Caki2 (cell line): ENCODE measurements at regions not wholly inside any gene's neighbourhood (a gene's known extent, or its start where the extent isn't known, plus 50 kb on each side); places are given as distances from the start of the nearest gene placed in this dataset.

Experiments
- DNase-seq: peaks from one replicate; pipeline ENCODE4 v3.0.0-alpha.2; 2015; ENCODE audit warnings: low read depth
- in situ Hi-C: cut with HindIII; loops from 2 replicates; pipeline ENCODE4 v1.10.0; 2016; ENCODE audit warnings: low sequenced_read_pairs, low pct_unique_long_range_greater_than_20kb, mixed read lengths

DNA sequence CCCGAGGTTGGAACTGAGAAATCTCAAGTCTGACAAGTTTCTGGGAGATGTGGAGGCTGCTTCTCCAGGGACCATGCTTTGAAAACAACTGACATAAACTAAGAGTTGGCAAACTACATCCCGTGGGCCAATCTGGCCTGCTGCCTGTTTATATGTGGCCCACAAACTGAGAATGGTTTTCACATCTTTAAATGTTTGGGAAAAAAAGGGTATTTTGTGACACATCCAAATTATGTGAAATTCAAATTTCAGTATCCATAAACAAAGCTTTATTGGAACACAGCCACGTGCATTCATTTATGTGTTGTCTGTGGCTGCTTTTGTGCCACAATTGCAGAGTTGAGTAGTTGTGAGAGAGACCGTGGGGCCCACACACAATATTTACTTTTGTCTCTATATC, 163.8 kb upstream of the PIRT start:
- in situ Hi-C loops, result no loop called here
- DNase-seq, result no peak

DNA sequence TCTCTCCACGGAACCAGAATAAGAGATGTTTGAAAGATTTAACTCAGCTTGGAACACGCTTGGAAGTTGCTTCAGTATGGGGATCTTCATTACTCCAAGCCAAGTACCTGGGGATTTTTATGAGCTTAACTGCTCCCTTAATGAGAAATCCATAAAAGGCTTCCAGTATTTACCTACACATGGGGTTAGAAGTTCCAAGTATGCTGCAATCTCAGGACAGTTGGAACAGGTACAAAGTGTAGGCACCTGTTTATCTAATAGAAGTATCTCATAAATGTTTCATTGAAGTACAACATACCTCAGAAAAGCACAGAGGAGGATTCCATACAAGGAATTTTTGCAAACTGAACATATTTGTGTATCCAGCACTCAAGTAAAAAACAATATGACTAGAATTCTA, 161.6 kb upstream of the PIRT start:
- in situ Hi-C loops, result no loop called here
- no peak for DNase-seq

DNA sequence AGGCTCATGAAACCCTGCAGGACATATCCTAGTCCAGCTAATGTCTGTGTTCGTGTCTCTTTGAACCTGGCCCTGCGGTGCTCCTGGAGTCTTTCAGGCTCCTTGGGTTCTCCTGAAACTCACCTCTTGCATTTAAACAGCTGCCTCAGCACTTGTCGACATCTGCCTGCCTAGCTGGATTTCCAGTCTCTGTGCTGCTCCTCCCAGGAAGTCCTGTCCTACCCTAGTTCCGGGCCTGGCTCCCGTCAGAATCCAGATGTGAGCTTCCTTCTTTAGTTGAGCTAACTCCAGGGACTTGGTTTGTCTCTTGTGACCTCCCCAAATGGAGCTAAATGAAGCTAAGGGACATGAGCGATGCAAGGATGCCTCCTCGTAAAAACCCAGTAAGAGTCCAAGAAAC, 155.2 kb upstream of the PIRT start:
- DNase-seq, result no peak
- in situ Hi-C loops, result no loop called here

DNA sequence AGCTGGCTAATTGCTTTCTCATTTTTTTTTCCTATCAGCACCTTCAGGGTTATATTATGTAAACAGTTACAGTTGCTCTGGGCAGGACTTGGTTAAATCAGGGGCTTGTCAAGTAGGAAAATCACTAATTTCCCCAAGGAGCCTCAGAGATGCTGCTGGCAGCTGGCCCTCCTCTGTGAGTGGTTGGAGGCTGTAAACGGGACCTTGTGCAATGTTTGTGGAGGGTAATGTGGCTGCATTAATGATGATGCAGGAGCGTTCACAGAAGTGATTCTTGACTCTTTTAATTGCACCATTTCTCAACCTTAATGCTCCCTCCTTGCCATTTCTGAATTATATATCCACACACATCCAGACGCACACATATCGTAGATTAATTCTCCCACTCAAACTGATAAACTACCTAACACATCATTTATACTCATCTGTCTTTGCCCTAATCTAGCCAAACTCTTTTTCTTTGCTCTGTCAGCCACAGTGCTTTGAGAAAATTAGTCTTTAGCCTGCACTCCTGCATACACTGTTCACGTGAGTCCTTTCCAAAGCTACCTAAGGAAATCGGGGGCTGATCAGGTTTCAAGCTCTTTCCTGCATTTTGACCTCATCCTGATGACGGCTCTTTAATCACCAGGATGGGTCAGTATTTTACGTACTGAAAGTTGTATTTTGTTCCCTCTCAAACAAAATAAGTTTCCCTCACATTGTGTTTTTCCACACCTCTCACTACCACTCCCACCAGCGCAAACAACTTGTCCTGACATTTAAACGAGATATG, 154.4 kb upstream of the PIRT start:
- in situ Hi-C loops, result no loop called here
- DNase-seq, result no peak

DNA sequence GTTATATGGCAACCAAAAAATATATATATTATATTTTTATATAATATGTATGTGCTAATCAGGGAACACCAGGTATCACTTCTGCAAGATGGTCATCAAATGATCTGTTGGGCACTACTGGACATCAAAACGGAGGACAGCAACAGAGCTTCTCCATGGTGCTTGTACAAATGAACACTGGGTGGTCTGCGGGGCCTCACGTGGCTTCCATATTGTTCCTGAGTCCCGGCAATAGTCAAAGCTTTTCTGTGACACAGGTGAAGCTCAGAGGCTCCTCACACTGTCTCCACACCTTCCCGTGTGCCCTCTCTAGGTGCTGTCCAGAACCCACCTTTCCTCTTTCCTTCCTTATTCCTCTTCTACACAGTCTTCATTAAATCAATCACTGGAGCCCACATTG, 149.9 kb upstream of the PIRT start:
- in situ Hi-C loops, result no loop called here

DNA sequence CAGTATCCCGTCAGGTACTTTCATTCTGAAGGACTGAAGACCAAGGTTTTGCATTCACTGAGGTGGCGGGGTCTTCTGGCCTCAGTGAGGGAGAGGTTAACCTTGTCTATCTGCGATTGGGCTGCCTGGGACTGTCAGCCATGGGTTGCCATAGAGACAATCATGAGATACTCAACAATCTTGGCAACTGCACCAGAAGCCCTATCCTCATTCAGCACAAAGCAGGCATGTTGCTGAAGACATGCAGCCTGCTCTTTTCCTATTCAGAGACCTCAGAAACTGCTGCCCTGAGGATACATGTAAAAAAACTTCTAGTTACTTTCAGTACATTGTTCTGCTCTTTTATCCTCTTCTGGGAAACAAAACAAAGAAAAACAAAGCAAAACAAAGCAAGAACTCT, 146.3 kb upstream of the PIRT start:
- in situ Hi-C loops, result no loop called here

More for the DNA sequence above, 149.9 kb upstream of the PIRT start:
- no peak for DNase-seq

DNA sequence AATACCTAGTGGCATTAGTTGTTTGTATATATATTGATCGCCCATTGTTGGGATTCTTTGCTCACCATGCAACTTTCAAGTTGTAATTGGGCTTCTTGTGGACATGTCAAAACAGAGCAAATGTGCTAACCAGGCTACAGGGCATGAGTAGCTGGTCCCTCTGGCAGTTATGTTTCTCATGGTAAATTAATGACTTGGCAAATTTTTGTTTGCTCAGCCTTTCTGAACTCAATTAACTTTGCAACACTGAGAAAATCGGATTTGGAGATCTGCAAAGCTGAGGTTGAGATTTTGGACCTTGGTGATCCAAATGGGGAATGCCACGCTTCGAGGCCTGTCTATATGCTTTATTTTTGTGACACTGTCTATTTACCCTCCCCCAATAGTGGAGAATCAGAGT, 138.5 kb upstream of the PIRT start:
- in situ Hi-C loops, result no loop called here
- no peak for DNase-seq

More for the DNA sequence above, 146.3 kb upstream of the PIRT start:
- no peak for DNase-seq

DNA sequence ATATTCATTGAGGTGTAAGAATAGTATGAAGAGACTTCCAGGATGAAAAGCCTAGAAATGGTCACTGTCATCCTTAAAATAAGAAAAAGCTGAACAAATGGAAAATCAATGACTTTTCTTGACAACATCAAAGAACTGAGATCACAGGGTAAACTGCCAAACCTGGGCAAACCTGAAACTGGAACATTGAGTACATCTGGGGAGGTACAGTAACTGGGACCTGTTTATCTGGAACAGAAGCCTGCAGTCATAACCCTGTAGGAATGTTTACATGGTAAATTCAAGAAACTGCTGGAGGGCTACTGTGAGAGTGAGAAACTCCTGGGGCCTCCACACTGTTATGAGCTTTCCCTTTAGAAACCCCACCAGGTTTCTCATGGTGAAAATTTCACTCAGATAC, 130.1 kb upstream of the PIRT start:
- no peak for DNase-seq
- in situ Hi-C loops, result no loop called here

DNA sequence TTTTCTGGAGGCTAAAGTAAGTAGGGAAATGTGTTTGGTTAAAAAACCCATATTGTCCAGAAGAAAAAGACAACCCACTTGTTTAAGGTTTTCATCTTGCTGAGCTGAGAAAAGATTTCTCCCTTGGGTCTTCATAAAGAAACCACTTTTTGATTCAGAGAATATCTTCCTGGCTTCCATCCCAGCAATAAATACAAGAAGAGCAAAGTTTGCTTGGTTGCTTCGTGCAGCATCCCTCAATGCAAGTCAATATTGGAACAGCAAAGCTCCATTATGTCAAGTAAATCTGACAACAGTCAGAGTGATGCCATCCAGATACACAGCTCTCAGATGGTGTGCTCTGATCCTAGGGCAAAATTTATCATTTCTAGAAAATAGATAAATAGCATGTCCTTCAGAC, 118.9 kb upstream of the PIRT start:
- in situ Hi-C loops, result no loop called here
- DNase-seq, result no peak

DNA sequence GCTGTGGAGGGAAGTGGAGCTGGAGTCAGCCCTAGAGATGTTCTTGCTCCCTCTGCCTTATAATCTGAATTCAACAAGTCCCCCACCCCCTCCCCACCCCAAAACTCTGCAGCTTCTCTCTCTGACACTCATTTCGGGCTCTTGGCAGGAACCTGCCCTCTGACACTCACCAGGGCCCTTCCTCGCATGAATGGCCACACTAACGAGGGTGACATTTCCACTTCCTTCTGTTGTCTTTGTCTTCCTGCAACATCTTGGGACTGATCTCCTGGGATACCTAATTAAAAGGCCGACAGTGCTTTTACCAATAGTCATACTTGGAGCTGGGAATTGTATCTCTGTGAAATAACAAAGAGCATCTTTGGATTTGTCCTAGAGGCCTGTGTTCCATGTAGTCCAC, 106.9 kb upstream of the PIRT start:
- in situ Hi-C loops, result no loop called here
- DNase-seq, result no peak

DNA sequence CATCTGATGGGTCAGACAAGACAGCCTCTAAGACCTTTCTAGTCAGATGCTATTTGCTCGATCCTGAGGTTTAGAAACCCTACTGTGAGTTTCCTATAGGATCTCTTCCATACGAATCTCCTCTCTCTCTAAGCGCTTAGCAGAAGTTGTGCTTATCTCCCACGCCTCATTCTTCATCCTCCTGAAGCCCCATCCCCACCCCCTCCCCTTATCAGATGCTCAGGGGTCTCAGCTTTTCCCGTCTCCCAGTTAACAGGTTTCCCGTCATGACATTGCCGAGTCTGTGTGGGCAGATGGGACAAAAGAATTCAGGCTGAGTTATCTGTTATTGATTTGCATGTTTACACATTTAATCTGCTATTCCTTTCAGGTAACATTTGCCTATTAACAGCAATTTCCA, 99.0 kb upstream of the PIRT start:
- in situ Hi-C loops, result no loop called here
- DNase-seq, result no peak

DNA sequence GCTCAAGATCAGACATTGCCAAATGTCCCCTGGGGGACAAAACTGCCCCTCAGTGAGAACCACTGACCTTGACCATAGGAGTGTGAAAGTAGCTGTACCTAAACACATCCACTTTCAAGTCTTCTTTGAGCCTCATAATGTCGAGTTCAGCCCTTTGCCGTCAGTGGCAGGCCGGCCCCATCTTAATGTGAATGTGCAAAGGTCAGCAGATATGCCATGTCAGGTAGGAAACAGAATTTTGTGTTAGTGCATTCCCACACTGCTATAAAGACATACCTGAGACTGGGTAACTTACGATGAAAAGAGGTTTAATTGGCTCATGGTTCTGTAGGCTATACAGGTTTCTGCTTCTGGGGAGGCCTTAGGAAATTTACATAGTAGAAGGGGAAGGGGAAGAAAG, 95.1 kb upstream of the PIRT start:
- in situ Hi-C loops, result no loop called here
- no peak for DNase-seq

DNA sequence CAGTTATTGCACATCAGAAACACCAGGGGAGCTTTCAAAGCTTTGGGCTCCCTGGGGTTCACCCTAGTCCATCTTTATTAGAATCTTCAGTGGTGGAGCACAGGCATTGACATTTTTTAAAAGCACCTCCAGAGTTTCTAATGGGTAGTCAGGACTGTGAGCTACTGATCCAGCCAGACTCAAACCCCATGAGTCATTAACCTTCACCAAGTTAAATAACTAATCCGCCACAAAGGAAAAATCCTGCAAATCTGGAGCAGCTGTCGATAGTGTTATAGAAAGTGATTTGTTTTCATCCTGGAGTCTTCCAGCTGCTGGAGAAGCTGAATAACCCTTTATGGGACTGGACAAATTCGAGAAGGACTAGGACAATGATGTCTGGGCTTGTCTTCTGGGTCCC, 93.2 kb upstream of the PIRT start:
- in situ Hi-C loops, result no loop called here
- no peak for DNase-seq

DNA sequence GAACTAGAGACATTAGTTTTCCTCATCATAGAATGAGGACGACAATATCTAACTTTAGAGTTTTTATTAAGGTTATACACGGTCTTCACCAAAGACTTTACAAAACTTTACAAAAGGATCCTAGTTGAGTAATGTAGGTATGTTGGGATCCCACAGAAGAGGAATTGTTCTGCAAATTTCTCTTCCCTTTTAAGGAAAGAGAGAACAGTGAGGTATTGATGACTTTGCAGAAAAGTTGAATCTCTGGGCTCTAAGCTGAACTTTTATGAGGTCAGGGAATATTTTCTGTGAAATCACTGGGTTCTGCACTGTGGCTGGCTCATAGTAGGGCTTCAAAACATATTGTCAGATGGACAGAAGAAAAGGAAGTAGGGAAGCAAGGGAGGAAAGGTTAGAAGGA, 89.8 kb upstream of the PIRT start:
- in situ Hi-C loops, result no loop called here
- DNase-seq, result no peak

DNA sequence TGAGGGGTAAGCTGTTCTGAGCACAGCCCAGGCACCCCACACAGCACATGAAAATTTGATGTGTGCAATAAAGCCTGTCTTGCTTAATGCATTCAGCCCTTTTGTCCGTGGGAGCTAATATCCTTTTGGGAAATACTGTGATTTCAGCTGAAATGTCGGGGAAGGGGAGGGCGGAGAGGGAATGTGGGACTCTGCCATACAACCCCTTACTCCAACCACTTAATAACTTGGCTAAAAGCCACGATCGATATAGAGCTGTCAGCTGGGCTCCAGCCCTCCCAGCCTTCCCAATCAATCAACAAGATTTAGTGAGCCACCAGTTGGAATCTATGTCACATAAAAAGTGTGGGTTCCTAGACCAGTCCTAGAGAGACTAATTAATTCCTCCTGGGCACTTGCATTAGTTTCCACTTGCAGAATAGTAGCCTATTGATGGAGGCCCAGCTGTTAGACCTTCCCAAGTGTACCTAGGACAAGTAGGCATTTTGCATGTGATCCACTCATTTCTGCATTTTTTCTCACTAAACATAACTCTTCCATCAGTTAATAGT, 82.7 kb upstream of the PIRT start:
- in situ Hi-C loops, result no loop called here
- no peak for DNase-seq

DNA sequence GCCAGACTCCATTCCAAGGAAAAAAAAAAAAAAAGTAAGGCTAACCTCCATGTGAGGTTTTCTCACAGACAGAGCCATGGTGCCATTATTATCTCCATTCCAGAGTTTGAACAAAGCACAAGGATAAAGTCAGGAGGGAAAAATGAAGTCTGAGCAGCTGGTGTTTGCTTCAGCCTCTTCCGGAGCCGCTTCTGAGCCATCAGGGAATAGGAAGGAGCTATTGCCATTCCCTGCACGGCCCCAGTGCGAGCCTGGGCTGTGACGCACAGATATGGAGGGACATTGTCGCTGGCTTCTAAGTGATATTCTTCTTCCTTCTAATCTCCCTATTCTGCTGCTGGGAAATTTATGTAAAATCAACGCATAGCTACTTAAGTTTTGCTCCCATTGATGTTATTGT, 69.5 kb upstream of the PIRT start:
- in situ Hi-C loops, result no loop called here

DNA sequence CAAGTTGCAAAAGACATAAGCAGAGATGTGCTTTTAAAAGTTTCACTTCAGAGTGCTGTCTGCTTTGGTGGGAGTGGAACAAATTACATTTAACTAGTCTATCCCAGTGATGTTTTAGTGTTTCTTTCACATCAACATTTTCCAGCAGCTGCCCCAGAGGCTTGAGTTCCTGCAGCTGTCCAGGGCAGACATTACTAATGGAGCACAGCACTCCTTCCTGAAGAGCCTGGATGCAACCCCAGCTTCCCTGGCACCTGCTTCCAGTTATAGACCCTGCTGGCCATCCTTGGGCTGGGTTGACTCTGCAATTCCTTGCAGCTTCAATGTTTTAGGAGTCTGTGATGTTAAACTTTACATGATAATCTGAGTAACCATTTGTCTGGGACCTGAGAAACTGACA, 61.4 kb upstream of the PIRT start:
- DNase-seq, result no peak
- in situ Hi-C loops, result no loop called here

More for the DNA sequence above, 69.5 kb upstream of the PIRT start:
- DNase-seq, result no peak

DNA sequence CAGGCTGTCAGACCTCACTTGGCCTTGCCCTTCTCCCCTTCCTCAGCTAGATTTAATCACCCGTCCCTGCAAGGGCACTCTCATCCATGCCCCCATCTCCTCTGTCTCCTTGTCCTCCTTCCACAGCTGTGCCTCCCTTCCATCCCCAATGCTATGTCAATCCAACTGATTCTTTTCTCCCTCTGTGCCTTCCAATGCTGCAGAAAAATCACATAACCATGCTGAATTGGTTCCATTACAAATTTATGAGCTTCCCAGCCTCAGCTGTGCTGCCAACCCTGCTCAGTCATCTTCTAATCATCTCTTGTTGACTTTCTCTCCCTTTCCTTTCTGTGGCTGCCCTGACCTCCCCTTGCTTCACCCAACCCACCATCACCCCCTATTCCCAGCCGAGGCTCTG, 56.3 kb upstream of the PIRT start:
- in situ Hi-C loops, result no loop called here
- DNase-seq, result no peak

DNA sequence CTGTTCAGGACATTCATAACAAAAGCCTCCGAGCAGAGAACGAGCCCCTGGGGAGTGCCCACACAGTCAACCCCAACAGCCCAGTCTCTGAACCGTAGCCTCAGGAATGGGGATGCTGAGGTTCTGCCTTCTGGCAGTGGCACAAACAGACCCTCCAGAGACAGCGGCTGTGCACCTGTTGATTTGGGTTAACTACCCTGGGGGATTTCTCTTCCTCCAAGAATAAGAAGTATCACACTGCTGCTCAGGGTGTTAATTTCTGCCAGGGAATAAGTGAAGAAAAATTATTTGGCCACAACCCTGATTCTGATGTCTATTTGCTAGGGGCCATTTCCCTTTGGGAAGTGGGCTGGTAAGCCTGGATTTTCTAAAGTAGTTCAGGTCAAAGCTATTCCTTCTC, 51.0 kb upstream of the PIRT start:
- in situ Hi-C loops, result no loop called here
- no peak for DNase-seq
